Spleen (tissue), 11 donors: ENCODE measurements at regions not wholly inside any gene's neighbourhood (a gene's known extent, or its start where the extent isn't known, plus 50 kb on each side); places are given as distances from the start of the nearest gene placed in this dataset.

ENCODE experiments used
- DNase-seq: peaks from one replicate; pipeline ENCODE4 v3.0.0-alpha.2; 2020
- H3K27ac ChIP-seq, 8 donors: fragments of 200-600 bp; sonication (generic) in 7 of 8; 1 replicate in 4 of 8; 2 replicates in 4 of 8; pipeline versions ENCODE4 v1.5.0 to v1.8.0; 2016 to 2021; ENCODE audit warnings: inconsistent platforms in 4 of 8, mild to moderate bottlenecking in 4 of 8, moderate library complexity in 1 of 8
- H3K27me3 ChIP-seq, 7 donors: fragments of 200-600 bp; sonication (generic) in 6 of 7; replicated peaks in 1 of 7; 1 replicate in 4 of 7; 2 replicates in 3 of 7; pipeline versions ENCODE4 v1.5.0 to v1.8.0; 2016 to 2021; ENCODE audit warnings: inconsistent platforms in 3 of 7, mild to moderate bottlenecking in 1 of 7
- H3K36me3 ChIP-seq, 6 donors: fragments of 200-600 bp; sonication (generic) in 5 of 6; 1 replicate in 4 of 6; 2 replicates in 2 of 6; pipeline versions ENCODE4 v1.5.0 to v1.8.0; 2016 to 2021; ENCODE audit warnings: inconsistent platforms in 2 of 6
- H3K4me1 ChIP-seq, 6 donors: fragments of 200-600 bp; sonication (generic) in 5 of 6; 1 replicate in 3 of 6; 2 replicates in 3 of 6; pipeline versions ENCODE4 v1.5.0 to v1.8.0; 2016 to 2021; ENCODE audit warnings: inconsistent platforms in 3 of 6
- H3K4me3 ChIP-seq, 8 donors: fragments of 200-600 bp; sonication (generic) in 7 of 8; 1 replicate in 4 of 8; 2 replicates in 4 of 8; pipeline versions ENCODE4 v1.5.0 to v1.8.0; 2016 to 2021; ENCODE audit warnings: inconsistent platforms in 4 of 8, mild to moderate bottlenecking in 4 of 8, moderate library complexity in 2 of 8
- H3K9me3 ChIP-seq, 8 donors: fragments of 200-600 bp; sonication (generic) in 7 of 8; 1 replicate in 4 of 8; 2 replicates in 4 of 8; pipeline versions ENCODE4 v1.5.0 to v1.8.0; 2016 to 2021; ENCODE audit warnings: inconsistent platforms in 4 of 8
- POLR2A ChIP-seq, 3 donors: fragments of 450-650 bp; IDR thresholded peaks; one replicate each; pipeline ENCODE4 v1.5.1; 2017; ENCODE audit warnings: antibody characterized with exemption in 3 of 3, mild to moderate bottlenecking in 1 of 3
- POLR2AphosphoS5 ChIP-seq, 3 donors: sonication (generic); formaldehyde crosslinking; IDR thresholded peaks; one replicate each; pipeline ENCODE4 v1.5.1; 2017; ENCODE audit warnings: antibody characterized with exemption in 3 of 3
- WGBS, 5 donors: extraction: QIAGEN DNeasy Blood & Tissue Kit in 3 of 5; methylation state at CpG; one replicate each; pipeline versions ENCODE4 v1.1.5 to v1.1.7; 2013 to 2018; 5-methylcytosine and 5-hydroxymethylcytosine counted together
- intact Hi-C: fragments of 100-400 bp; cut with DNase I; formaldehyde crosslinking; loops from one replicate; pipeline ENCODE4 v1.15.0; 2023; ENCODE audit warnings: low total_unique reads
- TF ChIP-seq, protein P1 (sequence below), 11 experiments: fragments of 200-600 bp in 7 of 11; fragments of 450-650 bp in 4 of 11; sonication (generic) in 4 of 11; IDR thresholded peaks in 8 of 11; conservative IDR thresholded peaks in 3 of 11; 1 replicate in 7 of 11; 2 replicates in 4 of 11; pipeline versions ENCODE4 v1.4.0 to v1.8.0; 2016 to 2021; ENCODE audit warnings: antibody characterized with exemption in 11 of 11, inconsistent platforms in 4 of 11, mild to moderate bottlenecking in 1 of 11
- donor health status: healthy with polysubstance abuse.
- donor health status: DM: no; HTN: no; CAD: no; lungs with moderate emphysema.
- donor health status: DM: no; HTN: no; CAD: no.
- donor health status: Bipolar disorder and iron deficiency.
- donor health status: healthy.
- donor health status: DM: no; HTN: no; CAD: no.
- donor health status: DM: yes; HTN: yes; CAD: no.

GRCh38 chr14:47772652-47773051 lies 97.2 kb upstream of the MDGA2 start:
- Histone ChIP-seq H3K9me3 (no peaks in the 10 kb centered on the region), H3K27ac (no peak overlapping the region), H3K36me3 (no peaks in the 10 kb centered on the region), H3K4me1 (no peaks in the 10 kb centered on the region), H3K27me3 (no peaks in the 10 kb centered on the region), H3K4me3 (no peak overlapping the region)
- DNase-seq, result no peak
- intact Hi-C loops, result no loop called here
- WGBS, 5 donors, result 65 to 81% (median 78%) methylated on average over 1 of the region's 1 CpG
- no peak for TF ChIP-seq POLR2A (IDR thresholded peaks at IDR 0.05)
- TF ChIP-seq, protein P1, sequence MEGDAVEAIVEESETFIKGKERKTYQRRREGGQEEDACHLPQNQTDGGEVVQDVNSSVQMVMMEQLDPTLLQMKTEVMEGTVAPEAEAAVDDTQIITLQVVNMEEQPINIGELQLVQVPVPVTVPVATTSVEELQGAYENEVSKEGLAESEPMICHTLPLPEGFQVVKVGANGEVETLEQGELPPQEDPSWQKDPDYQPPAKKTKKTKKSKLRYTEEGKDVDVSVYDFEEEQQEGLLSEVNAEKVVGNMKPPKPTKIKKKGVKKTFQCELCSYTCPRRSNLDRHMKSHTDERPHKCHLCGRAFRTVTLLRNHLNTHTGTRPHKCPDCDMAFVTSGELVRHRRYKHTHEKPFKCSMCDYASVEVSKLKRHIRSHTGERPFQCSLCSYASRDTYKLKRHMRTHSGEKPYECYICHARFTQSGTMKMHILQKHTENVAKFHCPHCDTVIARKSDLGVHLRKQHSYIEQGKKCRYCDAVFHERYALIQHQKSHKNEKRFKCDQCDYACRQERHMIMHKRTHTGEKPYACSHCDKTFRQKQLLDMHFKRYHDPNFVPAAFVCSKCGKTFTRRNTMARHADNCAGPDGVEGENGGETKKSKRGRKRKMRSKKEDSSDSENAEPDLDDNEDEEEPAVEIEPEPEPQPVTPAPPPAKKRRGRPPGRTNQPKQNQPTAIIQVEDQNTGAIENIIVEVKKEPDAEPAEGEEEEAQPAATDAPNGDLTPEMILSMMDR (IDR thresholded peaks at IDR 0.05 in 8 of 11, conservative IDR thresholded peaks at IDR 0.05 in 3 of 11), result no peak
- TF ChIP-seq POLR2AphosphoS5 (IDR thresholded peaks at IDR 0.05), result no peak

DNA sequence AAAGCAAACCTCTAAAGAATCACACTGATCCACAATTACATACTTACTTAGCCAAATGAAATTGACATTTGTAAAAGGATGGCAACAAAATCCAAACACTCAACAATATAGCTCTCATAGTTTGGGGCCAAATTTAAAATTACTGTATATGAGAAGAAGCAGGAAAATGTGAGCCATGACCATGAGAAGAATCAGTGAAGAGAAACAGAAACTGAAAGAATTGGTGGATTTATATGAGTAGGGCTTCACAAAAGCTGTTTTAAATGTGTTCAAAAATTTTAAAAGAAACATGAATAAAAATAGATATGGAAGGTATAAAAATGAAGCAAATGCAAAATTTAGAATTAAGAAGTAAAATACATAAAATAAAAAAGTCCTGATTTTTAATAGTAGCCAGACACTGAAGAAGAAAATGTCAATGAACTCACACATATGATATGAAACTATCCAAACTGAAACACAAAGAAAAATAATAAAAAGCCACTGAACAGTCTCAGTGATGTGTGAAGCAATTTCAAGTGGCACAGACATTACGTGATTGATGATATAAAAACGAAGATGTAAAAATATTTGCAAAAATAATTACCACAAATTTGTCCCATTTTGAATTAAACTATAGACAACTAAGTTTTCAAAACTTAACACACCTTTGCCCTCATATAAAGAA lies 87.9 kb upstream of the MDGA2 start:
- TF ChIP-seq, protein P1 (IDR thresholded peaks at IDR 0.05 in 8 of 11, conservative IDR thresholded peaks at IDR 0.05 in 3 of 11), result no peak
- TF ChIP-seq POLR2AphosphoS5 (IDR thresholded peaks at IDR 0.05) (no peak), POLR2A (IDR thresholded peaks at IDR 0.05) (no peak)

GRCh38 chr14:47746986-47747385 lies 71.6 kb upstream of the MDGA2 start:
- H3K9me3 ChIP-seq, result peaks cover 0 to under 1% (median 0%) of the 10 kb centered on the region in 8 donors
- H3K27me3 ChIP-seq, result no peaks in the 10 kb centered on the region
- H3K27ac ChIP-seq, result no peak overlapping the region
- no peaks in the 10 kb centered on the region for H3K4me1 ChIP-seq
- 48 to 66% (median 52%) methylated on average over 1 of the region's 1 CpG for WGBS, 5 donors
- H3K36me3 ChIP-seq, result no peaks in the 10 kb centered on the region
- intact Hi-C loops, result no loop called here
- DNase-seq, result no peak
- no peak overlapping the region for H3K4me3 ChIP-seq
- TF ChIP-seq POLR2A (IDR thresholded peaks at IDR 0.05), result no peak
- TF ChIP-seq POLR2AphosphoS5 (IDR thresholded peaks at IDR 0.05), result no peak
- TF ChIP-seq, protein P1 (IDR thresholded peaks at IDR 0.05 in 8 of 11, conservative IDR thresholded peaks at IDR 0.05 in 3 of 11), result no peak

More for the DNA sequence above, 87.9 kb upstream of the MDGA2 start:
- DNase-seq, result no peak
- Histone ChIP-seq H3K4me1 (no peaks in the 10 kb centered on the region), H3K27ac (no peak overlapping the region), H3K36me3 (no peaks in the 10 kb centered on the region), H3K27me3 (no peaks in the 10 kb centered on the region), H3K9me3 (peaks cover 0 to 8% (median 0%) of the 10 kb centered on the region in 8 donors), H3K4me3 (no peak overlapping the region)
- 73 to 84% (median 76%) methylated on average over 2 of the region's 2 CpGs for WGBS, 5 donors
- intact Hi-C loops, result no loop called here

GRCh38 chr14:47744155-47744554 lies 68.8 kb upstream of the MDGA2 start:
- Histone ChIP-seq H3K27me3 (no peaks in the 10 kb centered on the region), H3K4me1 (no peaks in the 10 kb centered on the region), H3K9me3 (no peaks in the 10 kb centered on the region), H3K27ac (no peak overlapping the region), H3K4me3 (no peak overlapping the region), H3K36me3 (no peaks in the 10 kb centered on the region)
- TF ChIP-seq POLR2AphosphoS5 (IDR thresholded peaks at IDR 0.05), result no peak
- intact Hi-C loops, result no loop called here
- no peak for DNase-seq
- 25 to 64% (median 46%) methylated on average over 1 of the region's 1 CpG for WGBS, 5 donors
